ENCODE measurements at regions not wholly inside any gene's neighbourhood (a gene's known extent, or its start where the extent isn't known, plus 50 kb on each side); places are given as distances from the start of the nearest gene placed in this dataset.

DNA sequence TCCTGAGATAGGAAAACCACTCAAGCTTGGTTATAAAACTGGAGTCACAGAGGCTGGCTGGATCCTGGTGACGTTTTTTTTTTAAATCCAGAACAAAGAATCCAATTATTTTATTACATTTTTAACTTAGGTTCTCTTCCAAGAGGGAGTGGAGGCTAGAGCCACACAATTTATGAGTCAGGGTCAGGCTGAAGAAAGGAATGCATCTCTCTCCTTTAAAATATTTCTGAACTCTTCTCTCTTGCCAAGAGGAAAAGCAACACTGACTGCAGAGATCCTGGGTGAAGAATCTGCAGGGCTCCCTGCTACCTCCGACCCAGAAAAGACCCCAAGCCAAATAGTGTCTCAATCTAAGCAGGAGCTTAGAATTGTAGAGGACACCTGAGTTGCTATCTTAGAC is 88.5 kb upstream of the SSTR4 start:
- Histone ChIP-seq H3K9me3 (no peaks in the 10 kb centered on the region), H2AFZ (ENCODE audit: low read depth) (no peak overlapping the region), H4K20me1 (ENCODE audit: insufficient read depth) (no peaks in the 10 kb centered on the region), H3K9me2 (no peaks in the 10 kb centered on the region), H3K9ac (no peak overlapping the region), H3K27ac (ENCODE audit: low read depth in 2 of 2, low read length in 1 of 2) (no peak overlapping the region), H3K4me3 (ENCODE audit: low read depth in 2 of 2, low read length in 1 of 2) (no peak overlapping the region), H3K36me3 (replicated peaks in 1 of 2; ENCODE audit: control insufficient read depth in 1 of 2, insufficient read depth in 2 of 2, low read length in 1 of 2) (no peaks in the 10 kb centered on the region), H3K4me2 (no peak overlapping the region), H3K27me3 (ENCODE audit: insufficient read depth) (no peaks in the 10 kb centered on the region), H3K4me1 (ENCODE audit: control insufficient read depth in 1 of 2, insufficient read depth in 2 of 2, low read depth in 1 of 2, low read length in 1 of 2) (no peaks in the 10 kb centered on the region), H3K79me2 (ENCODE audit: insufficient read depth) (no peaks in the 10 kb centered on the region), H3F3A (replicated peaks; ENCODE audit: insufficient read depth) (no peaks in the 10 kb centered on the region)
- WGBS (ENCODE audit: low lambda C conversion rate): 5% methylated on average over 2 of the region's 2 CpGs
- CTCF ChIA-PET: no interaction called here
- DNase-seq: no peak
- TF ChIP-seq, protein P1, sequence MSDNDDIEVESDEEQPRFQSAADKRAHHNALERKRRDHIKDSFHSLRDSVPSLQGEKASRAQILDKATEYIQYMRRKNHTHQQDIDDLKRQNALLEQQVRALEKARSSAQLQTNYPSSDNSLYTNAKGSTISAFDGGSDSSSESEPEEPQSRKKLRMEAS (IDR thresholded peaks at IDR 0.05; ENCODE audit: low read depth): no peak
- TF ChIP-seq EZH2phosphoT487 (IDR thresholded peaks at IDR 0.05; ENCODE audit: borderline replicate concordance, low read depth): no peak
- no peak for TF ChIP-seq ZBTB33 (IDR thresholded peaks at IDR 0.05; ENCODE audit: borderline replicate concordance, low read depth)
- TF ChIP-seq USF1 (IDR thresholded peaks at IDR 0.05; ENCODE audit: borderline replicate concordance, low read depth): no peak
- TF ChIP-seq NFIC (IDR thresholded peaks at IDR 0.05; ENCODE audit: borderline replicate concordance): no peak
- no peak for TF ChIP-seq GABPA (IDR thresholded peaks at IDR 0.05; ENCODE audit: low read depth)
- no peak for TF ChIP-seq FOXM1 (IDR thresholded peaks at IDR 0.05; ENCODE audit: low read depth)
- no peak for TF ChIP-seq EP300 (IDR thresholded peaks at IDR 0.05; ENCODE audit: borderline replicate concordance in 1 of 2, low read depth in 1 of 2, low read length in 1 of 2)
- no peak for TF ChIP-seq GATA2 (CRISPR knock-in tag; IDR thresholded peaks at IDR 0.05)
- no peak for TF ChIP-seq REST (IDR thresholded peaks at IDR 0.05; ENCODE audit: low read depth, low read length)
- TF ChIP-seq NRF1 (IDR thresholded peaks at IDR 0.05; ENCODE audit: low read depth, low read length): no peak
- TF ChIP-seq USF2 (IDR thresholded peaks at IDR 0.05; ENCODE audit: borderline replicate concordance, low read depth, low read length): no peak
- no peak for TF ChIP-seq TCF12 (IDR thresholded peaks at IDR 0.05)
- no peak for TF ChIP-seq IRF3 (IDR thresholded peaks at IDR 0.05; ENCODE audit: low read depth, low read length)
- TF ChIP-seq TEAD4 (IDR thresholded peaks at IDR 0.05; ENCODE audit: borderline replicate concordance, insufficient read depth): no peak
- POLR2A ChIA-PET: no interaction called here

Data from SK-N-SH (cell line).